ENCODE measurements at regions not wholly inside any gene's neighbourhood (a gene's known extent, or its start where the extent isn't known, plus 50 kb on each side); places are given as distances from the start of the nearest gene placed in this dataset.

- intact Hi-C loops (cut with micrococcal nuclease): no loop called here
- no peak for DNase-seq
- H3K9me3 ChIP-seq (replicated peaks): no peaks in the 10 kb centered on the region
- peaks cover 9% of the 10 kb centered on the region for H3K27me3 ChIP-seq (ENCODE audit: low read depth)
- H3K36me3 ChIP-seq: no peaks in the 10 kb centered on the region
- H3K4me3 ChIP-seq: no peak overlapping the region
- TF ChIP-seq CTCF (IDR thresholded peaks at IDR 0.05; ENCODE audit: borderline replicate concordance): no peak
- peaks cover 5% of the 10 kb centered on the region for H3K4me1 ChIP-seq
- no peak overlapping the region for H3K27ac ChIP-seq (replicated peaks)
Measured at GRCh38 chr6:40922281-40922680, 116.7 kb downstream of the UNC5CL start.

GRCh38 chr6:40918040-40918651 lies 120.9 kb downstream of the UNC5CL start:
- Histone ChIP-seq H3K27ac (replicated peaks) (no peak overlapping the region), H3K9me3 (replicated peaks) (no peaks in the 10 kb centered on the region), H3K36me3 (no peaks in the 10 kb centered on the region), H3K4me3 (no peak overlapping the region), H3K27me3 (ENCODE audit: low read depth) (peaks cover 4% of the 10 kb centered on the region), H3K4me1 (peaks cover 6% of the 10 kb centered on the region)
- intact Hi-C loops (cut with micrococcal nuclease): no loop called here
- no peak for DNase-seq
- TF ChIP-seq CTCF (IDR thresholded peaks at IDR 0.05; ENCODE audit: borderline replicate concordance): no peak

GRCh38 chr6:40917603-40918002 lies 121.4 kb downstream of the UNC5CL start:
- intact Hi-C loops (cut with micrococcal nuclease): no loop called here
- DNase-seq: no peak
- H3K4me1 ChIP-seq: peaks cover 6% of the 10 kb centered on the region
- no peaks in the 10 kb centered on the region for H3K36me3 ChIP-seq
- peaks cover 4% of the 10 kb centered on the region for H3K27me3 ChIP-seq (ENCODE audit: low read depth)
- H3K9me3 ChIP-seq (replicated peaks): no peaks in the 10 kb centered on the region
- TF ChIP-seq CTCF (IDR thresholded peaks at IDR 0.05; ENCODE audit: borderline replicate concordance): no peak
- H3K4me3 ChIP-seq: no peak overlapping the region
- H3K27ac ChIP-seq (replicated peaks): no peak overlapping the region

GRCh38 chr6:40916845-40917244 lies 122.2 kb downstream of the UNC5CL start:
- Histone ChIP-seq H3K9me3 (replicated peaks) (no peaks in the 10 kb centered on the region), H3K27ac (replicated peaks) (no peak overlapping the region), H3K4me1 (peaks cover 10% of the 10 kb centered on the region), H3K36me3 (no peaks in the 10 kb centered on the region), H3K27me3 (ENCODE audit: low read depth) (peaks cover 4% of the 10 kb centered on the region), H3K4me3 (no peak overlapping the region)
- intact Hi-C loops (cut with micrococcal nuclease): no loop called here
- no peak for DNase-seq
- TF ChIP-seq CTCF (IDR thresholded peaks at IDR 0.05; ENCODE audit: borderline replicate concordance): no peak

GRCh38 chr6:40915165-40915564 lies 123.9 kb downstream of the UNC5CL start:
- Histone ChIP-seq H3K4me3 (no peak overlapping the region), H3K9me3 (replicated peaks) (no peaks in the 10 kb centered on the region), H3K4me1 (peaks cover 11% of the 10 kb centered on the region), H3K27ac (replicated peaks) (no peak overlapping the region), H3K27me3 (ENCODE audit: low read depth) (peaks cover 4% of the 10 kb centered on the region), H3K36me3 (no peaks in the 10 kb centered on the region)
- no peak for DNase-seq
- intact Hi-C loops (cut with micrococcal nuclease): no loop called here
- TF ChIP-seq CTCF (IDR thresholded peaks at IDR 0.05; ENCODE audit: borderline replicate concordance): no peak

Data from left ventricle myocardium inferior (tissue), 1 donor.